GM12864 (cell line): ENCODE measurements at regions not wholly inside any gene's neighbourhood (a gene's known extent, or its start where the extent isn't known, plus 50 kb on each side); places are given as distances from the start of the nearest gene placed in this dataset.
"Not testable (repeated sequence)": the region's sequence is repeated elsewhere in the genome, so short reads cannot be mapped to it uniquely, and the experiment has no call there.

ENCODE experiments used
- DNase-seq: peaks from one replicate; pipeline ENCODE4 v3.0.0-alpha.2; 2011; ENCODE audit warnings: low read depth
- H3K4me3 ChIP-seq: 2 replicates; pipeline ENCODE4 v1.5.1; 2011; ENCODE audit warnings: mild to moderate bottlenecking, low read depth, low read length, control low read depth
- TF ChIP-seq, protein P1 (sequence below): IDR thresholded peaks from 2 replicates; pipeline ENCODE4 v1.5.1; 2011; ENCODE audit warnings: low read depth, mild to moderate bottlenecking, moderate library complexity, low read length, control low read depth, inconsistent platforms; ENCODE audit errors: missing control alignments

- no peak overlapping the region for H3K4me3 ChIP-seq
Observed at GRCh38 chr11:96538104-96538503, 148.3 kb downstream of the JRKL start.

GRCh38 chr11:96538622-96539021, 148.8 kb downstream of the JRKL start:
- H3K4me3 ChIP-seq = no peak overlapping the region
- DNase-seq = no peak
- TF ChIP-seq, protein P1, sequence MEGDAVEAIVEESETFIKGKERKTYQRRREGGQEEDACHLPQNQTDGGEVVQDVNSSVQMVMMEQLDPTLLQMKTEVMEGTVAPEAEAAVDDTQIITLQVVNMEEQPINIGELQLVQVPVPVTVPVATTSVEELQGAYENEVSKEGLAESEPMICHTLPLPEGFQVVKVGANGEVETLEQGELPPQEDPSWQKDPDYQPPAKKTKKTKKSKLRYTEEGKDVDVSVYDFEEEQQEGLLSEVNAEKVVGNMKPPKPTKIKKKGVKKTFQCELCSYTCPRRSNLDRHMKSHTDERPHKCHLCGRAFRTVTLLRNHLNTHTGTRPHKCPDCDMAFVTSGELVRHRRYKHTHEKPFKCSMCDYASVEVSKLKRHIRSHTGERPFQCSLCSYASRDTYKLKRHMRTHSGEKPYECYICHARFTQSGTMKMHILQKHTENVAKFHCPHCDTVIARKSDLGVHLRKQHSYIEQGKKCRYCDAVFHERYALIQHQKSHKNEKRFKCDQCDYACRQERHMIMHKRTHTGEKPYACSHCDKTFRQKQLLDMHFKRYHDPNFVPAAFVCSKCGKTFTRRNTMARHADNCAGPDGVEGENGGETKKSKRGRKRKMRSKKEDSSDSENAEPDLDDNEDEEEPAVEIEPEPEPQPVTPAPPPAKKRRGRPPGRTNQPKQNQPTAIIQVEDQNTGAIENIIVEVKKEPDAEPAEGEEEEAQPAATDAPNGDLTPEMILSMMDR = no peak

More at GRCh38 chr11:96538104-96538503, 148.3 kb downstream of the JRKL start:
- DNase-seq = no peak
- TF ChIP-seq, protein P1 = no peak

DNA sequence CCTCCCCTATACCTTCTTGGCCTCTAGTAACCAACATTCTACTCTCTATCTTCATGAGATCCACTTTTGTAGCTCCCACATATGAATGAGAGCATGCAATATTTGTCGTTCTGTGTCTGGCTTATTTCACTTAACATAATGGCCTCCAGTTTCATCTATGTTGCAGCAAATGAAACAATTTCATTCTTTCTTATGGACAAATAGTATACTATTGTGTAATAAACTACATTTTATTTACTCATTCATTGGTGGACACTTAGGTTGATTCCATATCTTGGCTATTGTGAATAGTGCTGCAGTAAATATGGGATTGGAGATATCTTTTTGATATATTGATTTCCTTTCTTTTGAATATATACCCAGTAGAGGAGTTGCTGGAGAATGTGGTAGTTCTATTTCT, 151.1 kb downstream of the JRKL start:
- no peak overlapping the region for H3K4me3 ChIP-seq
- DNase-seq = no peak
- TF ChIP-seq, protein P1 = no peak

DNA sequence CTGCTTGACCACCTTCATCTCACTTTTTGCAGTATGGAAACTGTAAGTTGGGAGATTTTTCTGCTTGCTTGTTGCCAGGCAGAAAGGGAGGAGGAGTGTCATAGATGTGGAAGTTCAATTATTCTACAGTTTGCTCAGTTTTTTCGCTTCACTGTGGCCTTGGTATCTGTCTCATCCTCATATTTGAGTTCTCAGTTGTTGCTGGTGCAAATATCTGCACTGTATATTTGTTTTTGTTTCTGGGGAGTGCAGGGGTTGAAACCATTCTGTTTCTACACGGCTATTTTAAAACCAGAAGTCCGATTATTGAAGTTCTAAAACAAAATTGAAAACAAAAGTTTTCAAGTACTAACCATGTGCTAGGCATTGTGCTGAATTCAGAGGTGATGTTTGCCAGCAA, 153.4 kb downstream of the JRKL start:
- no peak for DNase-seq
- TF ChIP-seq, protein P1 = no peak

GRCh38 chr11:96545192-96545591, 155.4 kb downstream of the JRKL start:
- not testable (repeated sequence) for DNase-seq, H3K4me3 ChIP-seq

More for the DNA sequence above, 153.4 kb downstream of the JRKL start:
- H3K4me3 ChIP-seq = no peak overlapping the region

- H3K4me3 ChIP-seq = no peak overlapping the region
- DNase-seq = no peak
- TF ChIP-seq, protein P1 = no peak
Observed at GRCh38 chr11:96551136-96551535, 161.3 kb downstream of the JRKL start.

GRCh38 chr11:96554236-96554820, 164.5 kb downstream of the JRKL start:
- no peak for DNase-seq
- TF ChIP-seq, protein P1 = no peak
- no peak overlapping the region for H3K4me3 ChIP-seq

DNA sequence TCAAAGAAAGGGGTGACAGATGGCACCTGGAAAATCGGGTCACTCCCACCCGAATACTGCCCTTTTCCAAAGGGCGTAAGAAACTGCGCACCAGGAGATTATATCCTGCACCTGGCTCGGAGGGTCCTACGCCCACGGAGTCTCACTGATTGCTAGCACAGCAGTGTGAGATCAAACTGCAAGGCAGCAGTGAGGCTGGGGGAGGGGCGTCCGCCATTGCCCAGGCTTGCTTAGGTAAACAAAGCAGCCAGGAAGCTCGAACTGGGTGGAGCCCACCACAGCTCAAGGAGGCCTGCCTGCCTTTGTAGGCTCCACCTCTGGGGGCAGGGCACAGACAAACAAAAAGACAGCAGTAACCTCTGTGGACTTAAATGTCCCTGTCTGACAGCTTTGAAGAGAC, 166.0 kb downstream of the JRKL start:
- H3K4me3 ChIP-seq = not testable (repeated sequence)

GRCh38 chr11:96560727-96561126, 170.9 kb downstream of the JRKL start:
- H3K4me3 ChIP-seq, DNase-seq: not testable (repeated sequence)

More for the DNA sequence above, 166.0 kb downstream of the JRKL start:
- not testable (repeated sequence) for DNase-seq
